ENCODE measurements at regions not wholly inside any gene's neighbourhood (a gene's known extent, or its start where the extent isn't known, plus 50 kb on each side); places are given as distances from the start of the nearest gene placed in this dataset.

DNA sequence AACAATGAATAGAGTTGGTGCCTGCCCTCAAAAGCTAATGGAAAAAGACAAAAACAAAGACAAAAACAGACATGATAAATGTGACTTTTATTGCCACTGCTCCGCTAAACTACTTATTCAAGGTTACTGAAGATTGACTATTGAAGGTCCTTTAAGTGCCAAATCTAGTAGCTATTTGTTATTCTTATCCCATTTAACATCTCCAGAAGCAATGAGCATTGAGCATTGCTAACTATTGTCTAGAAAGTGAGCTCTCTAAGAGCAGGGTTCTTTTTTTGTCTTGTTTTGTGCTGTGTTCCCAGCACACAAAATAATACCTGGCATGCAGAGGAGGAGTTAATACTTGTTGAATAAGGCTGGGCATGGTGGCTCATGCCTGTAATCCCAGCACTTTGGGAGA is 95.4 kb upstream of the SFRP2 start:
- TF ChIP-seq, protein P1, sequence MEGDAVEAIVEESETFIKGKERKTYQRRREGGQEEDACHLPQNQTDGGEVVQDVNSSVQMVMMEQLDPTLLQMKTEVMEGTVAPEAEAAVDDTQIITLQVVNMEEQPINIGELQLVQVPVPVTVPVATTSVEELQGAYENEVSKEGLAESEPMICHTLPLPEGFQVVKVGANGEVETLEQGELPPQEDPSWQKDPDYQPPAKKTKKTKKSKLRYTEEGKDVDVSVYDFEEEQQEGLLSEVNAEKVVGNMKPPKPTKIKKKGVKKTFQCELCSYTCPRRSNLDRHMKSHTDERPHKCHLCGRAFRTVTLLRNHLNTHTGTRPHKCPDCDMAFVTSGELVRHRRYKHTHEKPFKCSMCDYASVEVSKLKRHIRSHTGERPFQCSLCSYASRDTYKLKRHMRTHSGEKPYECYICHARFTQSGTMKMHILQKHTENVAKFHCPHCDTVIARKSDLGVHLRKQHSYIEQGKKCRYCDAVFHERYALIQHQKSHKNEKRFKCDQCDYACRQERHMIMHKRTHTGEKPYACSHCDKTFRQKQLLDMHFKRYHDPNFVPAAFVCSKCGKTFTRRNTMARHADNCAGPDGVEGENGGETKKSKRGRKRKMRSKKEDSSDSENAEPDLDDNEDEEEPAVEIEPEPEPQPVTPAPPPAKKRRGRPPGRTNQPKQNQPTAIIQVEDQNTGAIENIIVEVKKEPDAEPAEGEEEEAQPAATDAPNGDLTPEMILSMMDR (IDR thresholded peaks at IDR 0.05; ENCODE audit: insufficient read depth, low read depth, low read length) = no peak
- no peak for TF ChIP-seq EZH2 (IDR thresholded peaks at IDR 0.05; ENCODE audit: insufficient read depth, low read length)
- no peak overlapping the region for H3K4me3 ChIP-seq (ENCODE audit: insufficient read depth, low read depth, low read length)
- H3K36me3 ChIP-seq (ENCODE audit: insufficient read depth, low read length) = no peaks in the 10 kb centered on the region
- H3K27me3 Mint-ChIP-seq (ENCODE audit: low read depth, unreplicated experiment) = no peaks in the 10 kb centered on the region
- no peaks in the 10 kb centered on the region for H3K79me2 ChIP-seq (ENCODE audit: insufficient read depth, low read length)
- H3K27me3 ChIP-seq (ENCODE audit: insufficient read depth, low read length) = no peaks in the 10 kb centered on the region
- H3K4me3 Mint-ChIP-seq (ENCODE audit: unreplicated experiment) = no peak overlapping the region
- H3K4me2 ChIP-seq (ENCODE audit: low read length) = no peak overlapping the region
- no peak overlapping the region for H3K27ac Mint-ChIP-seq (ENCODE audit: unreplicated experiment)
- H3K9me3 ChIP-seq (ENCODE audit: insufficient read depth, low read depth, low read length) = no peaks in the 10 kb centered on the region
- no peak for DNase-seq (ENCODE audit: low read depth)
- peaks cover 15% of the 10 kb centered on the region for H3K9me3 Mint-ChIP-seq (ENCODE audit: unreplicated experiment)
- H3K9ac ChIP-seq (ENCODE audit: low read length) = no peak overlapping the region
- no peak overlapping the region for H2AFZ ChIP-seq (ENCODE audit: low read depth, low read length)
- H4K20me1 ChIP-seq (ENCODE audit: insufficient read depth, low read length) = no peaks in the 10 kb centered on the region
- H3K36me3 Mint-ChIP-seq (ENCODE audit: low read depth, unreplicated experiment) = peaks cover 3% of the 10 kb centered on the region
- FAIRE-seq = no peak
- H3K27ac ChIP-seq (ENCODE audit: low read depth, low read length) = no peak overlapping the region
- peaks cover 5% of the 10 kb centered on the region for H3K4me1 Mint-ChIP-seq (ENCODE audit: low read depth, unreplicated experiment)
- no peaks in the 10 kb centered on the region for H3K4me1 ChIP-seq (ENCODE audit: insufficient read depth, low read length)

DNA sequence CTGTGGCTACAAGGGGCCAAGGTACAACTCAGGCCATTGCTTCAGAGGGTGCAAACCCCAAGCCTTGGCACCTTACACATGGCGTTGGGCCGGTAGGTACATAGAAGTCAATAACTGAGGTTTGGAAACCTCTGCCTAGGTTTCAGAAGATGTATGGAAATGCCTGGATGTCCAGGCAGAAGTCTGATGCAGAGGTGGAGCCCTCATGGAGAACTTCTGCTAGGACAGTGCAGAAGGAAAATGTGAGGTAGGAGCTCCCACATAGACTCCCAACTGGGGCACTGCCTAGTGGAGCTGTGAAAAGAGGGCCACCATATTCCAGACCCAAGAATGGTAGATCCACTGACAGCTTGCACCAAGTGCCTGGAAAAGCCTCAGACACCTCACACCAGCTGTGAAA is 92.1 kb upstream of the SFRP2 start:
- peaks cover 15% of the 10 kb centered on the region for H3K9me3 Mint-ChIP-seq (ENCODE audit: unreplicated experiment)
- Histone ChIP-seq H3K27me3 (ENCODE audit: insufficient read depth, low read length) (no peaks in the 10 kb centered on the region), H3K9me3 (ENCODE audit: insufficient read depth, low read depth, low read length) (peaks cover 3% of the 10 kb centered on the region), H3K36me3 (ENCODE audit: insufficient read depth, low read length) (no peaks in the 10 kb centered on the region), H4K20me1 (ENCODE audit: insufficient read depth, low read length) (no peaks in the 10 kb centered on the region), H3K79me2 (ENCODE audit: insufficient read depth, low read length) (no peaks in the 10 kb centered on the region), H3K9ac (ENCODE audit: low read length) (no peak overlapping the region), H3K4me2 (ENCODE audit: low read length) (no peak overlapping the region), H2AFZ (ENCODE audit: low read depth, low read length) (no peak overlapping the region), H3K27ac (ENCODE audit: low read depth, low read length) (no peak overlapping the region), H3K4me1 (ENCODE audit: insufficient read depth, low read length) (no peaks in the 10 kb centered on the region), H3K4me3 (ENCODE audit: insufficient read depth, low read depth, low read length) (no peak overlapping the region)
- DNase-seq (ENCODE audit: low read depth) (no peak), FAIRE-seq (no peak)
- H3K4me3 Mint-ChIP-seq (ENCODE audit: unreplicated experiment) = no peak overlapping the region
- peaks cover 8% of the 10 kb centered on the region for H3K4me1 Mint-ChIP-seq (ENCODE audit: low read depth, unreplicated experiment)
- peaks cover 3% of the 10 kb centered on the region for H3K36me3 Mint-ChIP-seq (ENCODE audit: low read depth, unreplicated experiment)
- no peak overlapping the region for H3K27ac Mint-ChIP-seq (ENCODE audit: unreplicated experiment)
- TF ChIP-seq, protein P1 (IDR thresholded peaks at IDR 0.05; ENCODE audit: insufficient read depth, low read depth, low read length) = no peak
- no peak for TF ChIP-seq EZH2 (IDR thresholded peaks at IDR 0.05; ENCODE audit: insufficient read depth, low read length)
- H3K27me3 Mint-ChIP-seq (ENCODE audit: low read depth, unreplicated experiment) = no peaks in the 10 kb centered on the region

DNA sequence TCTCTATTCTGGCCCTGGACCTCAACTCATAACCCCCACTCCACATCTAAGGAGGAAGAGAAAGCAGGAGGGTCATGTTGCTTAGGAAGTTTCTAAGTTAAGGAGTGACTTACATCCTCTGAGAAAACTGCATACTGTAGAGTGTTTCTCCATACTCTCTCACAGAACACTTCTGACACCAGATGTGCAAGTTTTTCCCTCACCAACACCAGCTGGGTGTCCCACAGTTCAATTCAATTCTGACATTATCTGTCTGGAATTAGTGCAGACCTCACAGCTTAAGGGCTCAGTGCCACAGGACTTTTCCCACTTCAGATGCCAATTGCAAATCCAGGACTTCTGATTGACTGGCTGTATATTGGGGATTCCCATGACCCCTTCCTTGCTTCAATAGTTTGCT is 89.0 kb upstream of the SFRP2 start:
- Histone ChIP-seq H3K27me3 (ENCODE audit: insufficient read depth, low read length) (no peaks in the 10 kb centered on the region), H3K9me3 (ENCODE audit: insufficient read depth, low read depth, low read length) (peaks cover 3% of the 10 kb centered on the region), H3K79me2 (ENCODE audit: insufficient read depth, low read length) (no peaks in the 10 kb centered on the region), H3K36me3 (ENCODE audit: insufficient read depth, low read length) (no peaks in the 10 kb centered on the region), H3K4me3 (ENCODE audit: insufficient read depth, low read depth, low read length) (no peak overlapping the region), H2AFZ (ENCODE audit: low read depth, low read length) (no peak overlapping the region), H3K4me2 (ENCODE audit: low read length) (no peak overlapping the region), H3K4me1 (ENCODE audit: insufficient read depth, low read length) (no peaks in the 10 kb centered on the region), H3K27ac (ENCODE audit: low read depth, low read length) (no peak overlapping the region), H3K9ac (ENCODE audit: low read length) (no peak overlapping the region), H4K20me1 (ENCODE audit: insufficient read depth, low read length) (no peaks in the 10 kb centered on the region)
- Mint-ChIP-seq H3K27me3 (ENCODE audit: low read depth, unreplicated experiment) (no peaks in the 10 kb centered on the region), H3K4me1 (ENCODE audit: low read depth, unreplicated experiment) (peaks cover 8% of the 10 kb centered on the region), H3K9me3 (ENCODE audit: unreplicated experiment) (peaks cover 11% of the 10 kb centered on the region), H3K4me3 (ENCODE audit: unreplicated experiment) (no peak overlapping the region), H3K27ac (ENCODE audit: unreplicated experiment) (no peak overlapping the region), H3K36me3 (ENCODE audit: low read depth, unreplicated experiment) (peaks cover 3% of the 10 kb centered on the region)
- TF ChIP-seq EZH2 (IDR thresholded peaks at IDR 0.05; ENCODE audit: insufficient read depth, low read length) = no peak
- TF ChIP-seq, protein P1 (IDR thresholded peaks at IDR 0.05; ENCODE audit: insufficient read depth, low read depth, low read length) = no peak
- FAIRE-seq = no peak
- DNase-seq (ENCODE audit: low read depth) = no peak
